Renal cortical epithelial cell (primary cell): ENCODE measurements at regions not wholly inside any gene's neighbourhood (a gene's known extent, or its start where the extent isn't known, plus 50 kb on each side); places are given as distances from the start of the nearest gene placed in this dataset.

ENCODE experiments used
- DNase-seq: peaks from one replicate; pipeline ENCODE4 v3.0.0-alpha.2; 2011; ENCODE audit warnings: low read depth

- DNase-seq, result no peak
Measured at GRCh38 chr7:124497176-124497575, 268.4 kb downstream of the GPR37 start.

GRCh38 chr7:124489925-124490324, 275.7 kb downstream of the GPR37 start:
- no peak for DNase-seq

GRCh38 chr7:124489082-124489819, 276.3 kb downstream of the GPR37 start:
- peak; percentile 13 for DNase-seq

DNA sequence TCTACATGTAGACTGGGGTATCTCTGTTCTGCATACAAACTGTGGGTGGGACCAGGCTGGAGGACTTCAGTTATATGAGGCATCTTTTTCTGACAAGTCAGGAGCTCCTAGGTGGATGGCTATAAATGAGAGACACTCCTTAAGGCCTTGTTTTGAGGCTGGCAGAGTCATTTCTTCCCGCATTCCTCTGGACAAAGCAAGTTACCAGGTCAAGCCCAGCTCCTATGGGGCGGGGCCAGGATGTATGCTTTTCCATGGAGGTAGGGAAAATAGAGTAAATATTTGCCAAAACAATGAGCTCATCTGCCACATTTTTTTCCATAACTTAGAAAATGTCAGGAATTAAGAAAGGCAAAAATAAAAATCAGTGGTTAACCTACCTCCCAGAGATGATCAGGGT, 283.4 kb downstream of the GPR37 start:
- no peak for DNase-seq

DNA sequence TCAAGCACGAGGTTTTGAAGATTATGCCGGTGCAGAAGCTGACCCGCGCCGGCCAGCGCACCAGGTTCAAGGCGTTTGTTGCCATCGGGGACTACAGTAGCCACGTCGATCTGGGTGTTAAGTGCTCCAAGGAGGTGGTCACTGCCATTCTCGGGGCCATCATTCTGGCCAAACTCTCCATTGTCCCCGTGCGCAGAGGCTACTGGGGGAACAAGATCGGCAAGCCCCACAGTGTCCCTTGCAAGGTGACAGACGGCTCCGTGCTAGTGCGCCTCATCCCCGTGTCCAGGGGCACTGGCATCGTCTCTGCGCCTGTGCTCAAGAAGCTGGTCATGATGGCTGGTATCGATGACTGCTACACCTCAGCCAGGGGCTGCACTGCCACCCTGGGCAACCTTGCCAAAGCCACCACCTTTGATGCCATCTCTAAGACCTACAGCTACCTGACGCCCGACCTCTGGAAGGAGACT, 284.7 kb downstream of the GPR37 start:
- no peak for DNase-seq

GRCh38 chr7:124480036-124480820, 285.4 kb downstream of the GPR37 start:
- DNase-seq, result no peak

- DNase-seq, result peak; percentile 46
Measured at GRCh38 chr7:124462249-124462648, 303.3 kb downstream of the GPR37 start.

- no peak for DNase-seq
Measured at GRCh38 chr7:124460555-124460954, 305.0 kb downstream of the GPR37 start.

DNA sequence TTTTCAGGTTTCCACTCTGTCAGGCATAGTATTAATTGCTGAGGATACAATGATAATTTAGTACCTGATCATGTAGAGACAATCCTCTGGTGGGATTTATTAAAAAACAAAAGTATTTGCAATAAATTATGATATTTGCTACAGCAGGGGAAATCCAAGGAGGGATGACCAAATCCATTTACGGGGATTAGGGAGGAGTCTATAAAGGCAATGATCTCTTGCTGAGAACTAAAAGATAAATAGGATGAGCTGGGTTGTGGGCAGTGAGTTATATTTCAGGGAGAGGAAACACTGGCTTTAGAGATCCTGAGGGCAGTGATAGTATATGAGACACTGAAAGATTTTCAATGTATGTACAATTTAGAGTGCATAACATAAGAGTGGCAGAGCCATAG, 305.5 kb downstream of the GPR37 start:
- DNase-seq, result no peak

DNA sequence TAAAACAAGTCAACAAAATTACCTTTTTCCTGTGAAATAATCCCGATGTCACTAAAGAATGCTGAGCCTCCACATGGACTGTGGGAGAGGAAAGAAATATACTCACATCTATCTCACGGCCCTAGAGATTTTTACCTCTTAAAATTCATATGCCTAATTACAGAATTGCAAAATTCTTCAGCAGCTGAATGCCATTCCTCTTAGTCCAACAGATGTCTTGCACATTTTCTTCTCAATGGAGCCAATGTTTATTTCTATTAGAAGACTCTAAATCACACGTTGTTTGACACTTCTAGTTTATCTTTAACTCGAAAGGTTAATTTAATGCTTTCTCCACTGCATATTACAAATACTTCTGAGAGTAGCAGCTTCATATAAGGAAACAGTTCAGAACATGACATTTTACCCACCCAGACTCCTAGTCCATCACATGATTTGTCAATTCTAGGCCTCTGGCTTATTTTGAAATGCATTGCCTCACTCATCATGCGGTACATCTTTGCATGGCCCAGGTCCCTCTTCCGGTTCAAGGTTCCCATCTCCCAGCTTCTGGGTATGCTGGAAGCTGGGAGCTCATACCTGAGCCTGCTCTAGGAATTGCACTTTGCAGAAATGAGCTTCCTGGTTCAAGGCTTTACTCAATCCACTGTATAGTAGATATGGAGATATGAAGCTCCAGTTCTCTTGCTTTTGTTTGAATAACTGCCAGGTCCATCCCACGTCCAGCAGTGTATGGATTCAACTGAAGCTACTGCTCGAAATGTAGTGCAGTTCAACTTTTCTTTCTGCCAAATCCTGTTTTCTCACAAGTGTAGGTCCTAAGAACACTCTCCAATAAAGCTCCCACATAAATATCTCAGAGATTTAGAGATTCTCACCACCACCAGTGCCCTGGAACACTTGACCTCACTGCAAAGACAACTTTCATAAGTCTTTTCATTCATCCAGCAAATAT, 306.2 kb downstream of the GPR37 start:
- DNase-seq, result peak; percentile 99

DNA sequence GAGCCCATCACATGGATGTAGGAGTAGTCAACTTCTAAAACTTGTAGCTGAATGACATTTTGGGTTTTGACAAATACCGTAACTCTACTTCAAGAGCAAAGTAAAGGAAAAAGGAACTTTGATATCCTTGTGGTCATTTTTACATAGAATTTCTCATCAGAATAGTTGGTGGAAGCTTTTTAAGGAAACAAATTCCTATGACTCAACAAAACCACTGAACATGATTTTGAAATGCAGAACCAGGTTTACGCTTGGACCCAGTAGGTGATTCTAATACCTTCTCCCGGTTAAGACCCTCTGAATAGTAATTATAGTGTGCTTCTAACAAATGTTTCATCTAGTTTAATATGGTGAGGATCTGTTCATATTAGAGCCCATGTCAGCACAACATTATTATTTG, 307.8 kb downstream of the GPR37 start:
- DNase-seq, result peak; percentile 90

GRCh38 chr7:124456286-124456685, 309.3 kb downstream of the GPR37 start:
- no peak for DNase-seq

DNA sequence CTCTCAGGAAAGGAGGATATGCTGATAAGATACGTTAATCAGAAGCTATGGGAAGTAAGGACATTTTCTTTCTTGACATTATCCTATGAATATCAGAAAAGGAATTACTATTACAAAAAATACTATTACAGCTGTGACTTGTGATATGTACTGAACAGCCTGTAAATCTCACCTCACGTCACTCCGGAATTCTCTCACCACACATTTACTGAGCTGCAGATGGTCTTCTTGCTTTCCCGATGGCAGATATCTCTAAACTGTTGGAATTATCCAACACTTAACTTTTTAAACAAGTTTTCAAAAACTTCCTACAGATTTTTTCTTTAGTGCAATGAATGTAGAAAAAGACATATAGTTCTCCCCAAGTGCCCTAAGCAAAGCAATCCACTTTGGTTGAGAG, 313.4 kb downstream of the GPR37 start:
- DNase-seq, result no peak

GRCh38 chr7:124449896-124450295, 315.7 kb downstream of the GPR37 start:
- peak; percentile 9 for DNase-seq

- DNase-seq, result no peak
Measured at GRCh38 chr7:124444696-124445480, 320.7 kb downstream of the GPR37 start.

DNA sequence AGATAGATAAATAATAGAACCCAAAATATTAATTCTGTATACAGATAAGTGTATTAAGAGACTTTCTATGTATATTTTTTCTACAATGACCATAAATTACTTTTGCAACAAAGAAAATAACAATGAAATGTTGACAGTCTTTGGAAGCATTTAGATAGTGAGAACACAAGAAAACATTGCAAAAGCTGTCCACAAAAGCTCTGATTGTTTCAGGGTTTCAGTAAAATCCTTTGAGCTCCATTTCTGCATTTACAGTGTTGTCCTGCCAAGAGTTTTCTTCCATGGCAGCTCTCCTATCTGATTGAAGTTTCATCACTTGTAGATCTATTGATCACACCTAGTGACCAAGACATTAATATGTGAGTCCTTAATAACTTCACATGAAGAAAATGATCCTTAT, 321.8 kb downstream of the GPR37 start:
- DNase-seq, result no peak

DNA sequence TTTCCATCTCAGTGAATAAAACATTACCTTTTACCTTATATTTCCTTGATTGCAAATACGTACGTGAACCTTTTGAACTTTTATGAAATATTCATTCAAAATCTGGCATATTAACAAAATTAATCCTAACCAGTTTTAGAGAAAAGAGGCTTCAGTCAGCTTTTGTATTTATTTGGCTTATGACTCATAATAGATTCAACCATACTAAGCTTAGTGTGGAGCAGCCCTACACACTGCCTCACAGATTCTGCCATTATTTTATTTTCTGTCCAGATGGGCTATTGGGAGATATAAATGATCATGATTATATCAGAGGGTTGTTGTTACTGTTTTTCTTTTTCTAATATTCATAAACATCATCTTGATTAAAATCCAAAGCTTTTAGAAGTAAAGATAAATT, 325.5 kb downstream of the GPR37 start:
- DNase-seq, result no peak

- no peak for DNase-seq
Measured at GRCh38 chr7:124432009-124432578, 333.5 kb downstream of the GPR37 start.

- no peak for DNase-seq
Measured at GRCh38 chr7:124429923-124430322, 335.7 kb downstream of the GPR37 start.

- DNase-seq, result no peak
Measured at GRCh38 chr7:124428781-124429180, 336.8 kb downstream of the GPR37 start.

DNA sequence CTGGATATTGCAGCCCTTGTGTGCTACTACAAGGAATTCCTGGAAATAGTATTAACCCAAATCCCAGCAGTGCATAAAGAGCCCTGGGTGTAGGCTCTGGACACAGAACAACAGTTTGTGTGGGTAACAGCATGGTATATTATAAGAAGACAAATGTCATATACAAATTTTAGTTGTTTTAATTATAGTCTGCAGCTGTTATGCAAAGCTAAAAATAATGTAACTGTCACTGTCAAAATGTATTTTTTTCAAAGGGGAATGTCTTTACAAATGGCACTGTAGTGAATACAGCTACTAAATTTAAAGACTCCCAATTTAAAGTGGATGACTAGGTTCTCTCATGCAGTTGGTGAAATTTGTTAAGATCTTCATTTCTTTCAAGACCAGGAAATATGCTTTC, 339.0 kb downstream of the GPR37 start:
- DNase-seq, result no peak
